ENCODE measurements at regions not wholly inside any gene's neighbourhood (a gene's known extent, or its start where the extent isn't known, plus 50 kb on each side); places are given as distances from the start of the nearest gene placed in this dataset.

DNA sequence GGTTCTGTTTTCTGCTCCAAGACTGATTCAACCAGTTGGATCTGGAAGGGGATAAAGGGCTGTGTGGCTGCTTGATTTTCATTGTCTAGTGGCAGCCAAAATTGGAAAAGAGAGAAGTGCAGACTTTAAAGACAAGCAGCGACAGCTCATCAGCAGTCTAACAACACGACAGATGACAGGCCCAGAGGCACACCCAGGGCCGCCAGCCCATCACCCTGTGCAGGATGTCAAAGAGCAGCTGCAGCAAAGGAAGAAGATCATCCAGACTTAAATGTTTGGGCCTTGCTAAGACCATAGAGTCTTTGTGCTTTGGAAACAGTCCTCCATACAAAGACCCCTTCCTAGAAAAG lies 421.0 kb upstream of the KLF12 start (continued):
- TF ChIP-seq, protein P1, sequence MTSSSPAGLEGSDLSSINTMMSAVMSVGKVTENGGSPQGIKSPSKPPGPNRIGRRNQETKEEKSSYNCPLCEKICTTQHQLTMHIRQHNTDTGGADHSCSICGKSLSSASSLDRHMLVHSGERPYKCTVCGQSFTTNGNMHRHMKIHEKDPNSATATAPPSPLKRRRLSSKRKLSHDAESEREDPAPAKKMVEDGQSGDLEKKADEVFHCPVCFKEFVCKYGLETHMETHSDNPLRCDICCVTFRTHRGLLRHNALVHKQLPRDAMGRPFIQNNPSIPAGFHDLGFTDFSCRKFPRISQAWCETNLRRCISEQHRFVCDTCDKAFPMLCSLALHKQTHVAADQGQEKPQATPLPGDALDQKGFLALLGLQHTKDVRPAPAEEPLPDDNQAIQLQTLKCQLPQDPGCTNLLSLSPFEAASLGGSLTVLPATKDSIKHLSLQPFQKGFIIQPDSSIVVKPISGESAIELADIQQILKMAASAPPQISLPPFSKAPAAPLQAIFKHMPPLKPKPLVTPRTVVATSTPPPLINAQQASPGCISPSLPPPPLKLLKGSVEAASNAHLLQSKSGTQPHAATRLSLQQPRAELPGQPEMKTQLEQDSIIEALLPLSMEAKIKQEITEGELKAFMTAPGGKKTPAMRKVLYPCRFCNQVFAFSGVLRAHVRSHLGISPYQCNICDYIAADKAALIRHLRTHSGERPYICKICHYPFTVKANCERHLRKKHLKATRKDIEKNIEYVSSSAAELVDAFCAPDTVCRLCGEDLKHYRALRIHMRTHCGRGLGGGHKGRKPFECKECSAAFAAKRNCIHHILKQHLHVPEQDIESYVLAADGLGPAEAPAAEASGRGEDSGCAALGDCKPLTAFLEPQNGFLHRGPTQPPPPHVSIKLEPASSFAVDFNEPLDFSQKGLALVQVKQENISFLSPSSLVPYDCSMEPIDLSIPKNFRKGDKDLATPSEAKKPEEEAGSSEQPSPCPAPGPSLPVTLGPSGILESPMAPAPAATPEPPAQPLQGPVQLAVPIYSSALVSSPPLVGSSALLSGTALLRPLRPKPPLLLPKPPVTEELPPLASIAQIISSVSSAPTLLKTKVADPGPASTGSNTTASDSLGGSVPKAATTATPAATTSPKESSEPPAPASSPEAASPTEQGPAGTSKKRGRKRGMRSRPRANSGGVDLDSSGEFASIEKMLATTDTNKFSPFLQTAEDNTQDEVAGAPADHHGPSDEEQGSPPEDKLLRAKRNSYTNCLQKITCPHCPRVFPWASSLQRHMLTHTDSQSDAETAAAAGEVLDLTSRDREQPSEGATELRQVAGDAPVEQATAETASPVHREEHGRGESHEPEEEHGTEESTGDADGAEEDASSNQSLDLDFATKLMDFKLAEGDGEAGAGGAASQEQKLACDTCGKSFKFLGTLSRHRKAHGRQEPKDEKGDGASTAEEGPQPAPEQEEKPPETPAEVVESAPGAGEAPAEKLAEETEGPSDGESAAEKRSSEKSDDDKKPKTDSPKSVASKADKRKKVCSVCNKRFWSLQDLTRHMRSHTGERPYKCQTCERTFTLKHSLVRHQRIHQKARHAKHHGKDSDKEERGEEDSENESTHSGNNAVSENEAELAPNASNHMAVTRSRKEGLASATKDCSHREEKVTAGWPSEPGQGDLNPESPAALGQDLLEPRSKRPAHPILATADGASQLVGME (CRISPR knock-in tag; IDR thresholded peaks at IDR 0.05) = no peak
- TF ChIP-seq, protein P2, sequence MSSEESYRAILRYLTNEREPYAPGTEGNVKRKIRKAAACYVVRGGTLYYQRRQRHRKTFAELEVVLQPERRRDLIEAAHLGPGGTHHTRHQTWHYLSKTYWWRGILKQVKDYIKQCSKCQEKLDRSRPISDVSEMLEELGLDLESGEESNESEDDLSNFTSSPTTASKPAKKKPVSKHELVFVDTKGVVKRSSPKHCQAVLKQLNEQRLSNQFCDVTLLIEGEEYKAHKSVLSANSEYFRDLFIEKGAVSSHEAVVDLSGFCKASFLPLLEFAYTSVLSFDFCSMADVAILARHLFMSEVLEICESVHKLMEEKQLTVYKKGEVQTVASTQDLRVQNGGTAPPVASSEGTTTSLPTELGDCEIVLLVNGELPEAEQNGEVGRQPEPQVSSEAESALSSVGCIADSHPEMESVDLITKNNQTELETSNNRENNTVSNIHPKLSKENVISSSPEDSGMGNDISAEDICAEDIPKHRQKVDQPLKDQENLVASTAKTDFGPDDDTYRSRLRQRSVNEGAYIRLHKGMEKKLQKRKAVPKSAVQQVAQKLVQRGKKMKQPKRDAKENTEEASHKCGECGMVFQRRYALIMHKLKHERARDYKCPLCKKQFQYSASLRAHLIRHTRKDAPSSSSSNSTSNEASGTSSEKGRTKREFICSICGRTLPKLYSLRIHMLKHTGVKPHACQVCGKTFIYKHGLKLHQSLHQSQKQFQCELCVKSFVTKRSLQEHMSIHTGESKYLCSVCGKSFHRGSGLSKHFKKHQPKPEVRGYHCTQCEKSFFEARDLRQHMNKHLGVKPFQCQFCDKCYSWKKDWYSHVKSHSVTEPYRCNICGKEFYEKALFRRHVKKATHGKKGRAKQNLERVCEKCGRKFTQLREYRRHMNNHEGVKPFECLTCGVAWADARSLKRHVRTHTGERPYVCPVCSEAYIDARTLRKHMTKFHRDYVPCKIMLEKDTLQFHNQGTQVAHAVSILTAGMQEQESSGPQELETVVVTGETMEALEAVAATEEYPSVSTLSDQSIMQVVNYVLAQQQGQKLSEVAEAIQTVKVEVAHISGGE (CRISPR knock-in tag; IDR thresholded peaks at IDR 0.05) = no peak
- TF ChIP-seq, protein P3, sequence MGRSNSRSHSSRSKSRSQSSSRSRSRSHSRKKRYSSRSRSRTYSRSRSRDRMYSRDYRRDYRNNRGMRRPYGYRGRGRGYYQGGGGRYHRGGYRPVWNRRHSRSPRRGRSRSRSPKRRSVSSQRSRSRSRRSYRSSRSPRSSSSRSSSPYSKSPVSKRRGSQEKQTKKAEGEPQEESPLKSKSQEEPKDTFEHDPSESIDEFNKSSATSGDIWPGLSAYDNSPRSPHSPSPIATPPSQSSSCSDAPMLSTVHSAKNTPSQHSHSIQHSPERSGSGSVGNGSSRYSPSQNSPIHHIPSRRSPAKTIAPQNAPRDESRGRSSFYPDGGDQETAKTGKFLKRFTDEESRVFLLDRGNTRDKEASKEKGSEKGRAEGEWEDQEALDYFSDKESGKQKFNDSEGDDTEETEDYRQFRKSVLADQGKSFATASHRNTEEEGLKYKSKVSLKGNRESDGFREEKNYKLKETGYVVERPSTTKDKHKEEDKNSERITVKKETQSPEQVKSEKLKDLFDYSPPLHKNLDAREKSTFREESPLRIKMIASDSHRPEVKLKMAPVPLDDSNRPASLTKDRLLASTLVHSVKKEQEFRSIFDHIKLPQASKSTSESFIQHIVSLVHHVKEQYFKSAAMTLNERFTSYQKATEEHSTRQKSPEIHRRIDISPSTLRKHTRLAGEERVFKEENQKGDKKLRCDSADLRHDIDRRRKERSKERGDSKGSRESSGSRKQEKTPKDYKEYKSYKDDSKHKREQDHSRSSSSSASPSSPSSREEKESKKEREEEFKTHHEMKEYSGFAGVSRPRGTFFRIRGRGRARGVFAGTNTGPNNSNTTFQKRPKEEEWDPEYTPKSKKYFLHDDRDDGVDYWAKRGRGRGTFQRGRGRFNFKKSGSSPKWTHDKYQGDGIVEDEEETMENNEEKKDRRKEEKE (IDR thresholded peaks at IDR 0.05; ENCODE audit: borderline replicate concordance in 1 of 2, control insufficient read depth in 1 of 2, low read depth in 2 of 2, low read length in 1 of 2) = no peak
- TF ChIP-seq CXXC5 (CRISPR knock-in tag; IDR thresholded peaks at IDR 0.05) = no peak
- TF ChIP-seq NCOA4 (IDR thresholded peaks at IDR 0.05; ENCODE audit: partially characterized antibody) = no peak
- TF ChIP-seq BHLHE40 (IDR thresholded peaks at IDR 0.05; ENCODE audit: low read length) = no peak
- no peak for TF ChIP-seq MTA1 (IDR thresholded peaks at IDR 0.05; ENCODE audit: borderline replicate concordance)
- TF ChIP-seq, protein P4, sequence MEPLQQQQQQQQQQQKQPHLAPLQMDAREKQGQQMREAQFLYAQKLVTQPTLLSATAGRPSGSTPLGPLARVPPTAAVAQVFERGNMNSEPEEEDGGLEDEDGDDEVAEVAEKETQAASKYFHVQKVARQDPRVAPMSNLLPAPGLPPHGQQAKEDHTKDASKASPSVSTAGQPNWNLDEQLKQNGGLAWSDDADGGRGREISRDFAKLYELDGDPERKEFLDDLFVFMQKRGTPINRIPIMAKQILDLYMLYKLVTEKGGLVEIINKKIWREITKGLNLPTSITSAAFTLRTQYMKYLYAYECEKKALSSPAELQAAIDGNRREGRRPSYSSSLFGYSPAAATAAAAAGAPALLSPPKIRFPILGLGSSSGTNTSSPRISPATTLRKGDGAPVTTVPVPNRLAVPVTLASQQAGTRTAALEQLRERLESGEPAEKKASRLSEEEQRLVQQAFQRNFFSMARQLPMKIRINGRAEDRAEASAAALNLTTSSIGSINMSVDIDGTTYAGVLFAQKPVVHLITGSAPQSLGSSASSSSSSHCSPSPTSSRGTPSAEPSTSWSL (CRISPR knock-in tag; IDR thresholded peaks at IDR 0.05; ENCODE audit: borderline replicate concordance) = no peak
- no peak for TF ChIP-seq EGR1 (conservative IDR thresholded peaks at IDR 0.05)
- no peak for TF ChIP-seq BACH1 (tag; IDR thresholded peaks at IDR 0.05)
- TF ChIP-seq CHCHD3 (CRISPR knock-in tag; IDR thresholded peaks at IDR 0.05) = no peak
- no peak for TF ChIP-seq GABPB2 (CRISPR knock-in tag; conservative IDR thresholded peaks at IDR 0.05)

Data from K562 (cell line).